NT2/D1 (cell line): ENCODE measurements at regions not wholly inside any gene's neighbourhood (a gene's known extent, or its start where the extent isn't known, plus 50 kb on each side); places are given as distances from the start of the nearest gene placed in this dataset.

Experiments used
- YY1 ChIP-seq: IDR thresholded peaks from 2 replicates; pipeline ENCODE4 v1.6.1; 2011; ENCODE audit not compliant: insufficient read length, insufficient read depth
- ZNF274 ChIP-seq: IDR thresholded peaks from 2 replicates; pipeline ENCODE4 v1.6.1; 2011; ENCODE audit warnings: mild to moderate bottlenecking, low read depth, low read length

DNA sequence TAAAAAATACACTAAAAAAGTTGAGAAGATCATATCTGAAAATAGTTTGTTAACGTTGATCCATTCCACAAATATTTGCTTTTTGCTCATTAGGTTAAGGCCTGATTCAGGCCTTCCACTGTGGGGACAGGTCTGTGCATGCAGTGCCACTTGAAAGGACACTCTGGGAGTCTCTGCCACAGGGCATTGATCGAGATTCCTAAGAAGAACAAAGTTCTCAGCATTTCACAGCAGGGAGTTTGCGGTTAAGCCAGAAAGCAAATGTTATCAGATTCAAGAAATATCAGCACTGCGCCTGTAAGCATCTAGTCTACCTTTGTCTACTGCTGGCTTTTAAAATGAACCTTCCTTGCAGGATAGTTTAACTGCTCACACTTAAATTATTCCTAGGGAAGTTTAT, 62.2 kb upstream of the TNIP3 start:
- TF ChIP-seq ZNF274, result no peak
- TF ChIP-seq YY1, result no peak
